Activated T-helper 17 cell treated with anti-CD3 and anti-CD28 coated beads, Interleukin-2, amount 50 U/mL, for 72 hours (primary cell): ENCODE measurements at regions not wholly inside any gene's neighbourhood (a gene's known extent, or its start where the extent isn't known, plus 50 kb on each side); places are given as distances from the start of the nearest gene placed in this dataset.

ENCODE experiments used
- ATAC-seq: fragments of 150-1000 bp; cut with Tn5 transposase; replicated peaks from 2 replicates; pipeline ENCODE4 v1.10.0; 2021; ENCODE audit warnings: mild to moderate bottlenecking, moderate library complexity
- H3K27ac Mint-ChIP-seq: one replicate; pipeline ENCODE4 v1.8.0; 2022; ENCODE audit warnings: mixed read lengths
- H3K27me3 Mint-ChIP-seq: one replicate; pipeline ENCODE4 v1.8.0; 2022; ENCODE audit warnings: mixed read lengths
- H3K36me3 Mint-ChIP-seq: one replicate; pipeline ENCODE4 v1.8.0; 2022; ENCODE audit warnings: low read depth, mild to moderate bottlenecking, mixed read lengths
- H3K4me1 Mint-ChIP-seq: one replicate; pipeline ENCODE4 v1.8.0; 2022; ENCODE audit warnings: mixed read lengths
- H3K4me3 Mint-ChIP-seq: one replicate; pipeline ENCODE4 v1.8.0; 2022; ENCODE audit warnings: mild to moderate bottlenecking, mixed read lengths
- H3K9me3 Mint-ChIP-seq: one replicate; pipeline ENCODE4 v1.8.0; 2022; ENCODE audit warnings: mixed read lengths

- Mint-ChIP-seq H3K4me3 (no peak overlapping the region), H3K9me3 (peaks cover 3% of the 10 kb centered on the region), H3K4me1 (no peaks in the 10 kb centered on the region), H3K27ac (no peak overlapping the region), H3K36me3 (no peaks in the 10 kb centered on the region), H3K27me3 (peaks cover 4% of the 10 kb centered on the region)
- no peak for ATAC-seq
These were observed 136.3 kb upstream of the GLI3 start for GRCh38 chr7:42373285-42373684.

- Mint-ChIP-seq H3K4me3 (no peak overlapping the region), H3K4me1 (no peaks in the 10 kb centered on the region), H3K36me3 (no peaks in the 10 kb centered on the region), H3K27ac (no peak overlapping the region), H3K27me3 (peaks cover 4% of the 10 kb centered on the region), H3K9me3 (peaks cover 5% of the 10 kb centered on the region)
- no peak for ATAC-seq
These were observed 135.5 kb upstream of the GLI3 start for GRCh38 chr7:42372479-42372878.

- Mint-ChIP-seq H3K4me1 (no peaks in the 10 kb centered on the region), H3K27me3 (no peaks in the 10 kb centered on the region), H3K36me3 (no peaks in the 10 kb centered on the region), H3K27ac (no peak overlapping the region), H3K9me3 (peaks cover 18% of the 10 kb centered on the region), H3K4me3 (no peak overlapping the region)
- no peak for ATAC-seq
These were observed 122.9 kb upstream of the GLI3 start for GRCh38 chr7:42359946-42360345.

GRCh38 chr7:42351316-42351935 lies 114.4 kb upstream of the GLI3 start:
- no peak overlapping the region for H3K27ac Mint-ChIP-seq
- no peak for ATAC-seq
- H3K36me3 Mint-ChIP-seq: no peaks in the 10 kb centered on the region
- no peak overlapping the region for H3K4me3 Mint-ChIP-seq
- peaks cover 7% of the 10 kb centered on the region for H3K9me3 Mint-ChIP-seq
- H3K27me3 Mint-ChIP-seq: no peaks in the 10 kb centered on the region
- H3K4me1 Mint-ChIP-seq: no peaks in the 10 kb centered on the region

- Mint-ChIP-seq H3K27me3 (no peaks in the 10 kb centered on the region), H3K4me1 (no peaks in the 10 kb centered on the region), H3K4me3 (no peak overlapping the region), H3K9me3 (peaks cover 7% of the 10 kb centered on the region), H3K36me3 (no peaks in the 10 kb centered on the region), H3K27ac (no peak overlapping the region)
- ATAC-seq: no peak
These were observed 113.8 kb upstream of the GLI3 start for GRCh38 chr7:42350801-42351200.

- ATAC-seq: no peak
These were observed 111.6 kb upstream of the GLI3 start for GRCh38 chr7:42348631-42349030.

GRCh38 chr7:42348071-42348470 lies 111.1 kb upstream of the GLI3 start:
- Mint-ChIP-seq H3K27ac (no peak overlapping the region), H3K27me3 (no peaks in the 10 kb centered on the region), H3K36me3 (no peaks in the 10 kb centered on the region), H3K4me1 (no peaks in the 10 kb centered on the region), H3K4me3 (no peak overlapping the region), H3K9me3 (peaks cover 7% of the 10 kb centered on the region)
- ATAC-seq: no peak

More at GRCh38 chr7:42348631-42349030, 111.6 kb upstream of the GLI3 start:
- Mint-ChIP-seq H3K27ac (no peak overlapping the region), H3K36me3 (no peaks in the 10 kb centered on the region), H3K27me3 (no peaks in the 10 kb centered on the region), H3K9me3 (peaks cover 7% of the 10 kb centered on the region), H3K4me3 (no peak overlapping the region), H3K4me1 (no peaks in the 10 kb centered on the region)

GRCh38 chr7:42347616-42348015 lies 110.6 kb upstream of the GLI3 start:
- H3K36me3 Mint-ChIP-seq: no peaks in the 10 kb centered on the region
- no peak for ATAC-seq

GRCh38 chr7:42345478-42346299 lies 108.7 kb upstream of the GLI3 start:
- no peak overlapping the region for H3K4me3 Mint-ChIP-seq
- no peak for ATAC-seq
- H3K27me3 Mint-ChIP-seq: no peaks in the 10 kb centered on the region
- H3K4me1 Mint-ChIP-seq: no peaks in the 10 kb centered on the region
- no peaks in the 10 kb centered on the region for H3K36me3 Mint-ChIP-seq
- H3K9me3 Mint-ChIP-seq: no peaks in the 10 kb centered on the region
- H3K27ac Mint-ChIP-seq: no peak overlapping the region

More at GRCh38 chr7:42347616-42348015, 110.6 kb upstream of the GLI3 start:
- H3K4me3 Mint-ChIP-seq: no peak overlapping the region
- H3K9me3 Mint-ChIP-seq: peaks cover 7% of the 10 kb centered on the region
- H3K27ac Mint-ChIP-seq: no peak overlapping the region
- no peaks in the 10 kb centered on the region for H3K27me3 Mint-ChIP-seq
- no peaks in the 10 kb centered on the region for H3K4me1 Mint-ChIP-seq

- no peaks in the 10 kb centered on the region for H3K4me1 Mint-ChIP-seq
- H3K9me3 Mint-ChIP-seq: no peaks in the 10 kb centered on the region
- no peak overlapping the region for H3K4me3 Mint-ChIP-seq
- ATAC-seq: no peak
- no peaks in the 10 kb centered on the region for H3K27me3 Mint-ChIP-seq
- H3K27ac Mint-ChIP-seq: no peak overlapping the region
- H3K36me3 Mint-ChIP-seq: no peaks in the 10 kb centered on the region
These were observed 107.3 kb upstream of the GLI3 start for GRCh38 chr7:42344198-42344755.

- Mint-ChIP-seq H3K27ac (no peak overlapping the region), H3K4me1 (no peaks in the 10 kb centered on the region), H3K36me3 (no peaks in the 10 kb centered on the region), H3K9me3 (no peaks in the 10 kb centered on the region), H3K27me3 (no peaks in the 10 kb centered on the region), H3K4me3 (no peak overlapping the region)
- no peak for ATAC-seq
These were observed 105.4 kb upstream of the GLI3 start for GRCh38 chr7:42342381-42342780.

GRCh38 chr7:42340436-42340835 lies 103.4 kb upstream of the GLI3 start:
- no peaks in the 10 kb centered on the region for H3K27me3 Mint-ChIP-seq
- H3K27ac Mint-ChIP-seq: no peak overlapping the region
- H3K4me1 Mint-ChIP-seq: no peaks in the 10 kb centered on the region
- no peaks in the 10 kb centered on the region for H3K36me3 Mint-ChIP-seq
- no peak overlapping the region for H3K4me3 Mint-ChIP-seq
- peaks cover 6% of the 10 kb centered on the region for H3K9me3 Mint-ChIP-seq
- no peak for ATAC-seq

- Mint-ChIP-seq H3K4me1 (no peaks in the 10 kb centered on the region), H3K36me3 (no peaks in the 10 kb centered on the region), H3K9me3 (peaks cover 6% of the 10 kb centered on the region), H3K4me3 (no peak overlapping the region), H3K27ac (no peak overlapping the region), H3K27me3 (no peaks in the 10 kb centered on the region)
- ATAC-seq: no peak
These were observed 102.0 kb upstream of the GLI3 start for GRCh38 chr7:42338916-42339540.

- Mint-ChIP-seq H3K4me1 (no peaks in the 10 kb centered on the region), H3K27me3 (no peaks in the 10 kb centered on the region), H3K4me3 (no peak overlapping the region), H3K36me3 (no peaks in the 10 kb centered on the region), H3K27ac (no peak overlapping the region), H3K9me3 (peaks cover 6% of the 10 kb centered on the region)
- no peak for ATAC-seq
These were observed 101.4 kb upstream of the GLI3 start for GRCh38 chr7:42338231-42338915.
